ENCODE measurements at regions not wholly inside any gene's neighbourhood (a gene's known extent, or its start where the extent isn't known, plus 50 kb on each side); places are given as distances from the start of the nearest gene placed in this dataset.

GRCh38 chr6:98498144-98498775 is 336.1 kb upstream of the POU3F2 start:
- no peak for FAIRE-seq

GRCh38 chr6:98498866-98499265 is 335.5 kb upstream of the POU3F2 start:
- FAIRE-seq: no peak

GRCh38 chr6:98514073-98514720 is 320.2 kb upstream of the POU3F2 start:
- FAIRE-seq: no peak

- FAIRE-seq: no peak
These were observed 319.6 kb upstream of the POU3F2 start for GRCh38 chr6:98514796-98515195.

- no peak for FAIRE-seq
These were observed 318.2 kb upstream of the POU3F2 start for GRCh38 chr6:98516206-98516605.

GRCh38 chr6:98516866-98517265 is 317.5 kb upstream of the POU3F2 start:
- no peak for FAIRE-seq

GRCh38 chr6:98525860-98526259 is 308.5 kb upstream of the POU3F2 start:
- FAIRE-seq: no peak

- no peak for FAIRE-seq
These were observed 307.9 kb upstream of the POU3F2 start for GRCh38 chr6:98526465-98526864.

- FAIRE-seq: no peak
These were observed 305.0 kb upstream of the POU3F2 start for GRCh38 chr6:98529364-98529763.

GRCh38 chr6:98530732-98531131 is 303.6 kb upstream of the POU3F2 start:
- FAIRE-seq: no peak

- no peak for FAIRE-seq
These were observed 302.4 kb upstream of the POU3F2 start for GRCh38 chr6:98532004-98532403.

- FAIRE-seq: no peak
These were observed 294.6 kb upstream of the POU3F2 start for GRCh38 chr6:98539741-98540140.

- FAIRE-seq: no peak
These were observed 288.0 kb upstream of the POU3F2 start for GRCh38 chr6:98546376-98546775.

GRCh38 chr6:98547151-98547550 is 287.2 kb upstream of the POU3F2 start:
- no peak for FAIRE-seq

GRCh38 chr6:98547634-98548033 is 286.7 kb upstream of the POU3F2 start:
- FAIRE-seq: no peak

GRCh38 chr6:98548301-98548700 is 286.1 kb upstream of the POU3F2 start:
- no peak for FAIRE-seq

- FAIRE-seq: no peak
These were observed 274.0 kb upstream of the POU3F2 start for GRCh38 chr6:98560418-98560817.

GRCh38 chr6:98560841-98561240 is 273.5 kb upstream of the POU3F2 start:
- no peak for FAIRE-seq

GRCh38 chr6:98566126-98566525 is 268.2 kb upstream of the POU3F2 start:
- FAIRE-seq: no peak

- FAIRE-seq: no peak
These were observed 261.8 kb upstream of the POU3F2 start for GRCh38 chr6:98572579-98572978.

GRCh38 chr6:98574984-98575383 is 259.4 kb upstream of the POU3F2 start:
- FAIRE-seq: no peak

GRCh38 chr6:98576791-98577190 is 257.6 kb upstream of the POU3F2 start:
- no peak for FAIRE-seq

GRCh38 chr6:98578016-98578415 is 256.4 kb upstream of the POU3F2 start:
- no peak for FAIRE-seq

GRCh38 chr6:98579079-98579478 is 255.3 kb upstream of the POU3F2 start:
- FAIRE-seq: no peak

GRCh38 chr6:98579941-98580340 is 254.4 kb upstream of the POU3F2 start:
- no peak for FAIRE-seq
